Neural cell (in vitro differentiated cells): ENCODE measurements at regions not wholly inside any gene's neighbourhood (a gene's known extent, or its start where the extent isn't known, plus 50 kb on each side); places are given as distances from the start of the nearest gene placed in this dataset.

Source experiments
- H2AFZ ChIP-seq: fragments of 200-600, 300-800 bp; sonication (generic), shearing (Covaris generic); 2 replicates; pipeline ENCODE4 v1.6.0; 2014; ENCODE audit warnings: low read depth, mild to moderate bottlenecking, antibody characterized with exemption, low read length, moderate library complexity
- H3F3A ChIP-seq: fragments of 200-600 bp; shearing (Covaris generic); 2 replicates; pipeline ENCODE4 v1.6.1; 2016; ENCODE audit warnings: mild to moderate bottlenecking, moderate library complexity, mixed read lengths, antibody characterized with exemption, low read length; ENCODE audit not compliant: insufficient read depth, poor library complexity, severe bottlenecking
- H3K27ac ChIP-seq: fragments of 200-600, 300-800 bp; sonication (generic), shearing (Covaris generic); 2 replicates; pipeline ENCODE4 v1.5.1; 2014; ENCODE audit warnings: mild to moderate bottlenecking, low read length, moderate library complexity
- H3K27me3 ChIP-seq: fragments of 300-800, 200-600 bp; sonication (generic), shearing (Covaris generic); 2 replicates; pipeline ENCODE4 v1.6.0; 2014; ENCODE audit warnings: mild to moderate bottlenecking, low read depth, low read length, moderate library complexity; ENCODE audit not compliant: insufficient read depth
- H3K36me3 ChIP-seq: fragments of 300-800, 200-600 bp; sonication (generic), shearing (Covaris generic); 2 replicates; pipeline ENCODE4 v1.5.1; 2014; ENCODE audit warnings: mild to moderate bottlenecking, antibody characterized with exemption, low read length, moderate library complexity; ENCODE audit not compliant: insufficient read depth
- H3K4me2 ChIP-seq: fragments of 300-800, 200-600 bp; sonication (generic), shearing (Covaris generic); 2 replicates; pipeline ENCODE4 v1.6.0; 2014; ENCODE audit warnings: mild to moderate bottlenecking, low read length
- H3K4me3 ChIP-seq: fragments of 300-800, 200-600 bp; sonication (generic), shearing (Covaris generic); 2 replicates; pipeline ENCODE4 v1.5.1; 2014; ENCODE audit warnings: mild to moderate bottlenecking, low read length, moderate library complexity
- H3K79me2 ChIP-seq: fragments of 200-600 bp; shearing (Covaris generic); replicated peaks from 2 replicates; pipeline ENCODE4 v1.6.0; 2014; ENCODE audit warnings: mild to moderate bottlenecking, low read length, moderate library complexity; ENCODE audit not compliant: insufficient read depth
- H3K9ac ChIP-seq: fragments of 300-800, 200-600 bp; sonication (generic), shearing (Covaris generic); 2 replicates; pipeline ENCODE4 v1.6.1; 2016; ENCODE audit warnings: mild to moderate bottlenecking, low read length, mixed read lengths
- H3K9me2 ChIP-seq: fragments of 200-600 bp; shearing (Covaris generic); 2 replicates; pipeline ENCODE4 v1.6.1; 2016; ENCODE audit warnings: mild to moderate bottlenecking, low read length, mixed read lengths; ENCODE audit not compliant: insufficient read depth
- H3K9me3 ChIP-seq: fragments of 200-600, 300-800 bp; sonication (generic), shearing (Covaris generic); 2 replicates; pipeline ENCODE4 v1.6.1; 2016; ENCODE audit warnings: mild to moderate bottlenecking, mixed run types, low read length, moderate library complexity, mixed read lengths
- H4K20me1 ChIP-seq: fragments of 200-600 bp; shearing (Covaris generic); 2 replicates; pipeline ENCODE4 v1.6.1; 2016; ENCODE audit warnings: mild to moderate bottlenecking, mixed run types; ENCODE audit not compliant: insufficient read depth
- EP300 ChIP-seq: fragments of 450-650 bp; conservative IDR thresholded peaks from 2 replicates; pipeline ENCODE4 v1.6.1; 2014; ENCODE audit warnings: antibody characterized with exemption, mild to moderate bottlenecking, moderate library complexity; ENCODE audit not compliant: poor library complexity, severe bottlenecking
- EZH2 ChIP-seq: fragments of 200-600, 300-800 bp; shearing (Covaris generic), sonication (generic); IDR thresholded peaks from 2 replicates; pipeline ENCODE4 v1.6.1; 2014; ENCODE audit warnings: antibody characterized with exemption, low read length, borderline replicate concordance, mild to moderate bottlenecking; ENCODE audit not compliant: insufficient read depth, poor library complexity, severe bottlenecking
- MXI1 ChIP-seq: fragments of 450-650 bp; conservative IDR thresholded peaks from 2 replicates; pipeline ENCODE4 v1.6.1; 2014; ENCODE audit warnings: antibody characterized with exemption, mild to moderate bottlenecking; ENCODE audit not compliant: poor library complexity, severe bottlenecking
- POLR2AphosphoS5 ChIP-seq: IDR thresholded peaks from 2 replicates; pipeline ENCODE4 v1.6.1; 2012
- RAD21 ChIP-seq: fragments of 450-650 bp; conservative IDR thresholded peaks from 2 replicates; pipeline ENCODE4 v1.6.1; 2014; ENCODE audit warnings: antibody characterized with exemption, mild to moderate bottlenecking, moderate library complexity
- SMC3 ChIP-seq: fragments of 450-650 bp; conservative IDR thresholded peaks from 2 replicates; pipeline ENCODE4 v1.6.1; 2014; ENCODE audit warnings: antibody characterized with exemption, mild to moderate bottlenecking, moderate library complexity; ENCODE audit not compliant: poor library complexity
- TAF1 ChIP-seq: IDR thresholded peaks from 2 replicates; pipeline ENCODE4 v1.6.1; 2012; ENCODE audit warnings: low read depth
- TF ChIP-seq, protein P1 (sequence below): fragments of 450-650 bp; IDR thresholded peaks from 2 replicates; pipeline ENCODE4 v1.5.1; 2014; ENCODE audit warnings: antibody characterized with exemption, mild to moderate bottlenecking, moderate library complexity; ENCODE audit not compliant: poor library complexity, severe bottlenecking
- TF ChIP-seq, protein P2 (sequence below): IDR thresholded peaks from 2 replicates; pipeline ENCODE4 v1.6.1; 2012; ENCODE audit warnings: borderline replicate concordance

DNA sequence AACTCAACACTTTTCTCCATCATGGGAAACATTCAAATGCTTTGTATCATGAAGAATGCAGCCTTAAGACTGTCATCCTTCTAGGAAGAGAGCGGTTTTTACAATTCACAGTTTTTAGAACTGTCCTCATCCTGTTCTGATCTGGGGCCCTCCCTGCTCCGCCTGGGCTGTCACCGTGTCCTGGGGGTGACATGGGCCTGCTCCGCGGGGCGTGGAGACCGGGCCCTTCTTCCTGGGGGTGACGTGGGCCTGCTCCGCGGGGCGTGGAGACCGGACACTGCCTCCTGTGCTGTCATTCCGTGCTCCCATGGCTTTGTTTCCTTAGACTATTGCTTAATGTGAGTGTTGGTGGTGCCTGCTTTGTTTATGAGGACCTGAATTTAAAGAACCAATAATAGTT, 122.8 kb downstream of the TMEM18 start:
- TF ChIP-seq, protein P1, sequence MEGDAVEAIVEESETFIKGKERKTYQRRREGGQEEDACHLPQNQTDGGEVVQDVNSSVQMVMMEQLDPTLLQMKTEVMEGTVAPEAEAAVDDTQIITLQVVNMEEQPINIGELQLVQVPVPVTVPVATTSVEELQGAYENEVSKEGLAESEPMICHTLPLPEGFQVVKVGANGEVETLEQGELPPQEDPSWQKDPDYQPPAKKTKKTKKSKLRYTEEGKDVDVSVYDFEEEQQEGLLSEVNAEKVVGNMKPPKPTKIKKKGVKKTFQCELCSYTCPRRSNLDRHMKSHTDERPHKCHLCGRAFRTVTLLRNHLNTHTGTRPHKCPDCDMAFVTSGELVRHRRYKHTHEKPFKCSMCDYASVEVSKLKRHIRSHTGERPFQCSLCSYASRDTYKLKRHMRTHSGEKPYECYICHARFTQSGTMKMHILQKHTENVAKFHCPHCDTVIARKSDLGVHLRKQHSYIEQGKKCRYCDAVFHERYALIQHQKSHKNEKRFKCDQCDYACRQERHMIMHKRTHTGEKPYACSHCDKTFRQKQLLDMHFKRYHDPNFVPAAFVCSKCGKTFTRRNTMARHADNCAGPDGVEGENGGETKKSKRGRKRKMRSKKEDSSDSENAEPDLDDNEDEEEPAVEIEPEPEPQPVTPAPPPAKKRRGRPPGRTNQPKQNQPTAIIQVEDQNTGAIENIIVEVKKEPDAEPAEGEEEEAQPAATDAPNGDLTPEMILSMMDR, result no peak
- TF ChIP-seq, protein P2, sequence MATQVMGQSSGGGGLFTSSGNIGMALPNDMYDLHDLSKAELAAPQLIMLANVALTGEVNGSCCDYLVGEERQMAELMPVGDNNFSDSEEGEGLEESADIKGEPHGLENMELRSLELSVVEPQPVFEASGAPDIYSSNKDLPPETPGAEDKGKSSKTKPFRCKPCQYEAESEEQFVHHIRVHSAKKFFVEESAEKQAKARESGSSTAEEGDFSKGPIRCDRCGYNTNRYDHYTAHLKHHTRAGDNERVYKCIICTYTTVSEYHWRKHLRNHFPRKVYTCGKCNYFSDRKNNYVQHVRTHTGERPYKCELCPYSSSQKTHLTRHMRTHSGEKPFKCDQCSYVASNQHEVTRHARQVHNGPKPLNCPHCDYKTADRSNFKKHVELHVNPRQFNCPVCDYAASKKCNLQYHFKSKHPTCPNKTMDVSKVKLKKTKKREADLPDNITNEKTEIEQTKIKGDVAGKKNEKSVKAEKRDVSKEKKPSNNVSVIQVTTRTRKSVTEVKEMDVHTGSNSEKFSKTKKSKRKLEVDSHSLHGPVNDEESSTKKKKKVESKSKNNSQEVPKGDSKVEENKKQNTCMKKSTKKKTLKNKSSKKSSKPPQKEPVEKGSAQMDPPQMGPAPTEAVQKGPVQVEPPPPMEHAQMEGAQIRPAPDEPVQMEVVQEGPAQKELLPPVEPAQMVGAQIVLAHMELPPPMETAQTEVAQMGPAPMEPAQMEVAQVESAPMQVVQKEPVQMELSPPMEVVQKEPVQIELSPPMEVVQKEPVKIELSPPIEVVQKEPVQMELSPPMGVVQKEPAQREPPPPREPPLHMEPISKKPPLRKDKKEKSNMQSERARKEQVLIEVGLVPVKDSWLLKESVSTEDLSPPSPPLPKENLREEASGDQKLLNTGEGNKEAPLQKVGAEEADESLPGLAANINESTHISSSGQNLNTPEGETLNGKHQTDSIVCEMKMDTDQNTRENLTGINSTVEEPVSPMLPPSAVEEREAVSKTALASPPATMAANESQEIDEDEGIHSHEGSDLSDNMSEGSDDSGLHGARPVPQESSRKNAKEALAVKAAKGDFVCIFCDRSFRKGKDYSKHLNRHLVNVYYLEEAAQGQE, result no peak
- TF ChIP-seq EZH2, result no peak
- TF ChIP-seq MXI1, result no peak
- TF ChIP-seq RAD21, result no peak
- no peak for TF ChIP-seq TAF1
- no peak for TF ChIP-seq SMC3
- TF ChIP-seq POLR2AphosphoS5, result no peak
- no peak for TF ChIP-seq EP300
- Histone ChIP-seq H3K36me3 (no peaks in the 10 kb centered on the region), H3K9ac (no peak overlapping the region), H3K4me3 (no peak overlapping the region), H3K79me2 (no peaks in the 10 kb centered on the region), H3K4me2 (no peak overlapping the region), H3K9me2 (no peaks in the 10 kb centered on the region), H2AFZ (no peak overlapping the region), H4K20me1 (no peaks in the 10 kb centered on the region), H3F3A (no peaks in the 10 kb centered on the region), H3K27ac (no peak overlapping the region), H3K27me3 (no peaks in the 10 kb centered on the region), H3K9me3 (no peaks in the 10 kb centered on the region)

DNA sequence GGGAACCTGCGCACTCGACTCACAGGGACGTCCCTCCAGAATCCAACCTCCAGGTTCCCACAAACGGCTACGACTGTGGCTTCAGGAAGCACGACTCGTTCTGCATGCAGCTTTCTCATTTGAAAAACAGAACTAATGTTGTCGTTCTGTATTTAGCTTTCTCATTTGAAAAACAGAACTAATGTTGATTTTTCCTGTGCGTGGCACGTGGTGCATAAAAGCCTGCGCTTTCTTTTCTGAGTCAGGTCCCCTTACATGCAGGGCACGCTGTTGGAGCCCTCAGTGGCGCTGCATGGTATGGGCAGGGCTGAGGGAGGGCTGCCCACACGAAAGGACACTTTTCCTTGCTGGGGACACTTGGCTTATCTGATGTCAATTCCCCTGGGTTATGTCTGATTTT, 124.3 kb downstream of the TMEM18 start:
- H3K4me3 ChIP-seq, result no peak overlapping the region
- H4K20me1 ChIP-seq, result no peaks in the 10 kb centered on the region
- no peak overlapping the region for H2AFZ ChIP-seq
- no peaks in the 10 kb centered on the region for H3K9me3 ChIP-seq
- H3K4me2 ChIP-seq, result no peak overlapping the region
- H3K9me2 ChIP-seq, result no peaks in the 10 kb centered on the region
- H3K79me2 ChIP-seq, result no peaks in the 10 kb centered on the region
- TF ChIP-seq, protein P1, result no peak
- TF ChIP-seq SMC3 (no peak), EP300 (no peak), RAD21 (no peak), EZH2 (no peak)
- no peak overlapping the region for H3K27ac ChIP-seq
- H3K9ac ChIP-seq, result no peak overlapping the region
- H3K36me3 ChIP-seq, result no peaks in the 10 kb centered on the region
- H3F3A ChIP-seq, result no peaks in the 10 kb centered on the region
- H3K27me3 ChIP-seq, result no peaks in the 10 kb centered on the region
